ENCODE measurements at regions not wholly inside any gene's neighbourhood (a gene's known extent, or its start where the extent isn't known, plus 50 kb on each side); places are given as distances from the start of the nearest gene placed in this dataset.
"Not testable (repeated sequence)": the region's sequence is repeated elsewhere in the genome, so short reads cannot be mapped to it uniquely, and the experiment has no call there.

GRCh38 chr12:74676955-74677354, 139.3 kb downstream of the ATXN7L3B start:
- intact Hi-C loops (cut with micrococcal nuclease): not testable (repeated sequence)

- intact Hi-C loops (cut with micrococcal nuclease): loop anchor here (5.0 kb wide), 1 partner anchor 822 kb away; no protein-coding TSS in a partner anchor
Measured at GRCh38 chr12:74685385-74685784, 147.8 kb downstream of the ATXN7L3B start.

- intact Hi-C loops (cut with micrococcal nuclease): loop anchor here (1.0 to 5.0 kb wide), 2 partner anchors 601 to 818 kb away; no protein-coding TSS in a partner anchor
Measured at GRCh38 chr12:74689071-74689655, 151.5 kb downstream of the ATXN7L3B start.

GRCh38 chr12:74689929-74690328, 152.3 kb downstream of the ATXN7L3B start:
- intact Hi-C loops (cut with micrococcal nuclease): loop anchor here (1.0 to 5.0 kb wide), 2 partner anchors 600 to 817 kb away; no protein-coding TSS in a partner anchor

GRCh38 chr12:74719447-74719846, 181.8 kb downstream of the ATXN7L3B start:
- intact Hi-C loops (cut with micrococcal nuclease): no loop called here

GRCh38 chr12:74722709-74723108, 185.1 kb downstream of the ATXN7L3B start:
- intact Hi-C loops (cut with micrococcal nuclease): no loop called here

- intact Hi-C loops (cut with micrococcal nuclease): no loop called here
Measured at GRCh38 chr12:74725154-74725553, 187.5 kb downstream of the ATXN7L3B start.

- intact Hi-C loops (cut with micrococcal nuclease): no loop called here
Measured at GRCh38 chr12:74728006-74728405, 190.4 kb downstream of the ATXN7L3B start.

GRCh38 chr12:74732164-74732784, 194.6 kb downstream of the ATXN7L3B start:
- intact Hi-C loops (cut with micrococcal nuclease): no loop called here

GRCh38 chr12:74732826-74733225, 195.2 kb downstream of the ATXN7L3B start:
- intact Hi-C loops (cut with micrococcal nuclease): no loop called here

- intact Hi-C loops (cut with micrococcal nuclease): no loop called here
Measured at GRCh38 chr12:74741112-74741511, 203.5 kb downstream of the ATXN7L3B start.

- intact Hi-C loops (cut with micrococcal nuclease): no loop called here
Measured at GRCh38 chr12:74747305-74747704, 209.7 kb downstream of the ATXN7L3B start.

GRCh38 chr12:74751441-74751840, 213.8 kb downstream of the ATXN7L3B start:
- intact Hi-C loops (cut with micrococcal nuclease): no loop called here

GRCh38 chr12:74752215-74752614, 214.6 kb downstream of the ATXN7L3B start:
- intact Hi-C loops (cut with micrococcal nuclease): no loop called here

- intact Hi-C loops (cut with micrococcal nuclease): no loop called here
Measured at GRCh38 chr12:74770552-74770951, 232.9 kb downstream of the ATXN7L3B start.

GRCh38 chr12:74775276-74775675, 237.6 kb downstream of the ATXN7L3B start:
- intact Hi-C loops (cut with micrococcal nuclease): no loop called here

- intact Hi-C loops (cut with micrococcal nuclease): no loop called here
Measured at GRCh38 chr12:74776378-74776777, 238.7 kb downstream of the ATXN7L3B start.

- intact Hi-C loops (cut with micrococcal nuclease): no loop called here
Measured at GRCh38 chr12:74780182-74780849, 242.7 kb downstream of the ATXN7L3B start.

- intact Hi-C loops (cut with micrococcal nuclease): not testable (repeated sequence)
Measured at GRCh38 chr12:74780850-74781241, 243.2 kb downstream of the ATXN7L3B start.

- intact Hi-C loops (cut with micrococcal nuclease): no loop called here
Measured at GRCh38 chr12:74781991-74782485, 244.4 kb downstream of the ATXN7L3B start.

- intact Hi-C loops (cut with micrococcal nuclease): no loop called here
Measured at GRCh38 chr12:74790931-74791330, 253.3 kb downstream of the ATXN7L3B start.

- intact Hi-C loops (cut with micrococcal nuclease): no loop called here
Measured at GRCh38 chr12:74791365-74791764, 253.7 kb downstream of the ATXN7L3B start.
